SK-N-MC (cell line): ENCODE measurements at regions not wholly inside any gene's neighbourhood (a gene's known extent, or its start where the extent isn't known, plus 50 kb on each side); places are given as distances from the start of the nearest gene placed in this dataset.

ENCODE experiments used
- EZH2 ChIP-seq: fragments of 200-600 bp; sonication (generic); IDR thresholded peaks from one replicate; pipeline ENCODE4 v1.6.1; 2017; ENCODE audit warnings: antibody characterized with exemption
- POLR2AphosphoS5 ChIP-seq: IDR thresholded peaks from 2 replicates; pipeline ENCODE4 v1.6.1; 2012; ENCODE audit warnings: mild to moderate bottlenecking, low read depth, low read length, borderline replicate concordance

- TF ChIP-seq POLR2AphosphoS5 (no peak), EZH2 (no peak)
Observed at GRCh38 chr4:155590796-155591585, 75.7 kb upstream of the GUCY1A1 start.
